Fibroblast of lung (primary cell): ENCODE measurements at regions not wholly inside any gene's neighbourhood (a gene's known extent, or its start where the extent isn't known, plus 50 kb on each side); places are given as distances from the start of the nearest gene placed in this dataset.
A peak's percentile ranks its signal among the peaks of the same experiment; 100 is the strongest.

Source experiments
- DNase-seq, 2 donors: peaks; one replicate each; pipeline versions ENCODE4 v3.0.0 to v3.0.0-alpha.2; 2010; ENCODE audit warnings: low read depth in 2 of 2
- H2AFZ ChIP-seq: 2 replicates; pipeline ENCODE4 v1.5.1; 2012; ENCODE audit warnings: low read length, control low read depth, inconsistent platforms
- H3K27ac ChIP-seq: 2 replicates; pipeline ENCODE4 v1.5.1; 2011; ENCODE audit warnings: low read length, control low read depth; ENCODE audit not compliant: insufficient read depth
- H3K27me3 ChIP-seq: 2 replicates; pipeline ENCODE4 v1.5.1; 2011; ENCODE audit warnings: mild to moderate bottlenecking, low read length; ENCODE audit not compliant: control insufficient read depth, insufficient read depth
- H3K36me3 ChIP-seq: 2 replicates; pipeline ENCODE4 v1.5.1; 2011; ENCODE audit warnings: low read length; ENCODE audit not compliant: control insufficient read depth, insufficient read depth
- H3K4me1 ChIP-seq: 2 replicates; pipeline ENCODE4 v1.5.1; 2011; ENCODE audit warnings: low read length; ENCODE audit not compliant: control insufficient read depth, insufficient read depth; ENCODE audit errors: extremely low read depth
- H3K4me2 ChIP-seq: 2 replicates; pipeline ENCODE4 v1.5.1; 2011; ENCODE audit warnings: low read length, control low read depth; ENCODE audit not compliant: insufficient read depth; ENCODE audit errors: extremely low read depth
- H3K4me3 ChIP-seq, 4 experiments: fragments of 200-600 bp in 1 of 4; sonication (generic) in 1 of 4; replicated peaks in 1 of 4; 2 replicates each; pipeline ENCODE4 v1.5.1; 2011 to 2016; ENCODE audit warnings: low read length in 4 of 4, low read depth in 3 of 4, mild to moderate bottlenecking in 3 of 4, control low read depth in 2 of 4, inconsistent platforms in 1 of 4, mixed read lengths in 1 of 4; ENCODE audit not compliant: insufficient read depth in 1 of 4; ENCODE audit errors: control extremely low read depth in 1 of 4
- H3K79me2 ChIP-seq: 2 replicates; pipeline ENCODE4 v1.5.1; 2012; ENCODE audit warnings: mild to moderate bottlenecking, low read length, inconsistent platforms; ENCODE audit not compliant: control insufficient read depth, insufficient read depth
- H3K9ac ChIP-seq: 2 replicates; pipeline ENCODE4 v1.5.1; 2011; ENCODE audit warnings: mild to moderate bottlenecking, low read length, control low read depth; ENCODE audit not compliant: insufficient read depth
- H3K9me3 ChIP-seq: 2 replicates; pipeline ENCODE4 v1.5.1; 2012; ENCODE audit warnings: low read depth, low read length; ENCODE audit not compliant: control insufficient read depth, insufficient read depth
- H4K20me1 ChIP-seq: 2 replicates; pipeline ENCODE4 v1.5.1; 2011; ENCODE audit warnings: low read length; ENCODE audit not compliant: control insufficient read depth, insufficient read depth; ENCODE audit errors: extremely low read depth
- EZH2 ChIP-seq: IDR thresholded peaks from 2 replicates; pipeline ENCODE4 v1.5.1; 2012; ENCODE audit warnings: low read length, control low read depth, mild to moderate bottlenecking; ENCODE audit errors: missing control alignments
- TF ChIP-seq, protein P1 (sequence below), 2 donors: IDR thresholded peaks in 1 of 2; conservative IDR thresholded peaks in 1 of 2; 1 replicate in 1 of 2; 2 replicates in 1 of 2; pipeline ENCODE4 v1.5.1; 2011 to 2012; ENCODE audit warnings: low read length in 2 of 2, control low read depth in 1 of 2, inconsistent platforms in 1 of 2, low read depth in 1 of 2, mild to moderate bottlenecking in 1 of 2

DNA sequence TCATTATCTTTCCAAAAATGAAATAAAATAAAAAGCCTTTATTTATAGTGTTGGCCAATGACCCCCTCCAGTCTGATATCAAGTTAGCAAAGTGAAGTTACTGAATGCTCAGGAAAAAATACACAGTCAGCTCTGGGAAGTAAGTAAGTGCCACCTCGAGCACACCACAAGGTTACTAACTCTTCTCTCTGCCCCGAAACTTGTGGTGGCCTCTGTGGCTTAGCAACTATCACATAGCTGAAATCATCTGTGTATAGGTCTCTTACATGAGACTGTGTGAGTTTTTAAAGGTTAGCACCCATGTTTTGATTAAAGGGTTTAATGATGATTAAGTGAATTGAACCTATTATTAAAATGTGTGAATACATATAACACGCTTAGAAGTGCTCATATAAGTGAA lies 161.4 kb upstream of the KLF4 start:
- Histone ChIP-seq H3K79me2 (no peaks in the 10 kb centered on the region), H3K4me2 (no peak overlapping the region), H2AFZ (no peak overlapping the region), H3K9me3 (no peaks in the 10 kb centered on the region), H3K27ac (no peak overlapping the region), H4K20me1 (no peaks in the 10 kb centered on the region), H3K4me1 (no peaks in the 10 kb centered on the region), H3K4me3 (no peak overlapping the region), H3K27me3 (no peaks in the 10 kb centered on the region), H3K36me3 (no peaks in the 10 kb centered on the region), H3K9ac (no peak overlapping the region)
- DNase-seq = no peak
- TF ChIP-seq, protein P1, sequence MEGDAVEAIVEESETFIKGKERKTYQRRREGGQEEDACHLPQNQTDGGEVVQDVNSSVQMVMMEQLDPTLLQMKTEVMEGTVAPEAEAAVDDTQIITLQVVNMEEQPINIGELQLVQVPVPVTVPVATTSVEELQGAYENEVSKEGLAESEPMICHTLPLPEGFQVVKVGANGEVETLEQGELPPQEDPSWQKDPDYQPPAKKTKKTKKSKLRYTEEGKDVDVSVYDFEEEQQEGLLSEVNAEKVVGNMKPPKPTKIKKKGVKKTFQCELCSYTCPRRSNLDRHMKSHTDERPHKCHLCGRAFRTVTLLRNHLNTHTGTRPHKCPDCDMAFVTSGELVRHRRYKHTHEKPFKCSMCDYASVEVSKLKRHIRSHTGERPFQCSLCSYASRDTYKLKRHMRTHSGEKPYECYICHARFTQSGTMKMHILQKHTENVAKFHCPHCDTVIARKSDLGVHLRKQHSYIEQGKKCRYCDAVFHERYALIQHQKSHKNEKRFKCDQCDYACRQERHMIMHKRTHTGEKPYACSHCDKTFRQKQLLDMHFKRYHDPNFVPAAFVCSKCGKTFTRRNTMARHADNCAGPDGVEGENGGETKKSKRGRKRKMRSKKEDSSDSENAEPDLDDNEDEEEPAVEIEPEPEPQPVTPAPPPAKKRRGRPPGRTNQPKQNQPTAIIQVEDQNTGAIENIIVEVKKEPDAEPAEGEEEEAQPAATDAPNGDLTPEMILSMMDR (conservative IDR thresholded peaks at IDR 0.05 in 1 of 2, IDR thresholded peaks at IDR 0.05 in 1 of 2; ENCODE audit: low read depth in 1 of 2, low read length in 2 of 2) = no peak
- TF ChIP-seq EZH2 = no peak

DNA sequence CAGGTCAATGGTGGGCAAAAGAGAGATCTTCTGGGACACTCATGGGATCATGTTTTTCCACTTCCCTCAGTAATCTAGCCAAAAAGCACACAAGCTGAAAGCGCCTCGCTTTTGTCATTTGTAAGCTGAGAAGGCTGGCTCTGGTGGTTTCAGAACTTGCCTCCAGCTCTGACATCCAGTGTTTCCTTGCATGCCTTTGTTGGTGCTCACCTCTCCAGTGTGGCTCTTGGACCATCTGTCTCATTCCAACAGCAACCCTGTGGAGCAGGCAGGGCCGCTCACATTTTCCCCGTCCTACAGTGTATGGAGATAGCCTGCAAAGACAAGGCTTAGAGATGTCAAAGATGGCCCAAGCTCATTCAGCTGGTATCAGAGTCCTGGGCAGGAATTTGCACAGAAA lies 160.8 kb upstream of the KLF4 start:
- Histone ChIP-seq H4K20me1 (no peaks in the 10 kb centered on the region), H3K4me2 (no peak overlapping the region), H3K79me2 (no peaks in the 10 kb centered on the region), H3K27ac (no peak overlapping the region), H3K27me3 (no peaks in the 10 kb centered on the region), H3K9ac (no peak overlapping the region), H3K4me1 (no peaks in the 10 kb centered on the region), H3K4me3 (no peak overlapping the region), H3K36me3 (no peaks in the 10 kb centered on the region), H2AFZ (no peak overlapping the region), H3K9me3 (no peaks in the 10 kb centered on the region)
- TF ChIP-seq, protein P1 (conservative IDR thresholded peaks at IDR 0.05 in 1 of 2, IDR thresholded peaks at IDR 0.05 in 1 of 2; ENCODE audit: low read depth in 1 of 2, low read length in 2 of 2) = no peak
- no peak for TF ChIP-seq EZH2
- DNase-seq = peak; percentile 42 to 92

DNA sequence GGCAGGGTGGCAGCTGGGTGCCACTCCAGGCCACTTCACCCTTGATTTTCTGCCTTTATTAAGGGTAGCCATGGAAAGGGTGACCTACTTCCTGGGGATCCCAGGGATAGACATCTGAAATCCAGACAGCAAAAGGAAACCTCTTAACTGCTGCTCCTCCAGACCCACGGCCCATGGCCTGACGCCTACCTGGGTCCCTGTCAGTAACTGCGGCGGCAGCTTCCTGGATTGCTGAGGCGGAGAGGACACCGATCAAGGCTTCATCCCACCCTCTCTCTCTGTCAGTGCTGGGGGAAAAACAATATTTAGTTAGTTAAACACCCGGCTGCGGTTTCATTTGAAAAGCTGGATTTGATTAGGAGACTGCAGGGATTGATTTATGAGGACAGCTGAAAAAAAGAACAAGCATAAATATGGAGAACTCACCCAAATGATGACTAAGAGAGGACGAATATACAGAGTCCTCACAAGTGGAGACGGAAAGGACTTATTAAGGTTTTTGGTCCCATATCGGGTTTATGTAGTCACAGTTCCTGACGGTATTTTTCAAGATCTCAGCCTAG lies 158.7 kb upstream of the KLF4 start:
- Histone ChIP-seq H3K36me3 (no peaks in the 10 kb centered on the region), H3K9me3 (no peaks in the 10 kb centered on the region), H3K27ac (no peak overlapping the region), H2AFZ (no peak overlapping the region), H3K9ac (no peak overlapping the region), H3K27me3 (no peaks in the 10 kb centered on the region), H4K20me1 (no peaks in the 10 kb centered on the region), H3K4me1 (no peaks in the 10 kb centered on the region), H3K79me2 (no peaks in the 10 kb centered on the region), H3K4me2 (no peak overlapping the region), H3K4me3 (no peak overlapping the region)
- peak; percentile 36 to 37 for DNase-seq
- TF ChIP-seq, protein P1 (conservative IDR thresholded peaks at IDR 0.05 in 1 of 2, IDR thresholded peaks at IDR 0.05 in 1 of 2; ENCODE audit: low read depth in 1 of 2, low read length in 2 of 2) = no peak
- TF ChIP-seq EZH2 = no peak
